NCI-H1092 (cell line): ENCODE measurements at regions not wholly inside any gene's neighbourhood (a gene's known extent, or its start where the extent isn't known, plus 50 kb on each side); places are given as distances from the start of the nearest gene placed in this dataset.
A peak's percentile ranks its signal among the peaks of the same experiment; 100 is the strongest.
"Not testable (repeated sequence)": the region's sequence is repeated elsewhere in the genome, so short reads cannot be mapped to it uniquely, and the experiment has no call there.

Source experiments
- DNase-seq: peaks from one replicate; lab custom pipeline; 2025; lab: John Stamatoyannopoulos, UW

DNA sequence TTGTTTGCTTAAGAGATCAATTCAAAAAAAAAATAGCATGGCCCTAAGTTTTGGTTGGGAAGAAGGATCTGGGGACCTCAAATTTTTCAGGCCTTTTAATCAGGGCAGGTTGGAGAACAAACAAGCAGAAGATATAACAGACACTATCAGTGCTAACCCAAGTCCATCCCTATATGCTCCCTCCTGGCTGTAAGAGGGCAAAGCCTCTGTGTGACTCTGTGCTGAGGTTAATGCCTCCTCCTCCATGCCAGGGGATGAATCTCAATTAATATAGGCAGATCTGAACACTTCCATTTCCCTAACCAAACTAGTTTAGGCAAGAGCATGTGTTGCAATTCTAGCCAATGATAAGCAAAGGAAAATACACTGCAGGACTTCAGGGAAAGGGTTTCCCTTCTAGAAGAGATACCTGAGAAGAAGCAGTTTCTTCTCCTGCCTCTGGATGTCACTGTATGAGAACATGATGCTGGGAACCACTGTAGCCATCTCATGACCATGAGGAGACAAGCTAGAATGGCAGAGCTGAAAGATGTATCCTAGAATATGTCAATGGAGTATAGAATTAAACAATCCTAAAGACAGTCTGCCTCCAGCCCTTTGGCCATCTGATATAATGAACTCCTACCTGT is 76.0 kb downstream of the CHD9NB start:
- no peak for DNase-seq

DNA sequence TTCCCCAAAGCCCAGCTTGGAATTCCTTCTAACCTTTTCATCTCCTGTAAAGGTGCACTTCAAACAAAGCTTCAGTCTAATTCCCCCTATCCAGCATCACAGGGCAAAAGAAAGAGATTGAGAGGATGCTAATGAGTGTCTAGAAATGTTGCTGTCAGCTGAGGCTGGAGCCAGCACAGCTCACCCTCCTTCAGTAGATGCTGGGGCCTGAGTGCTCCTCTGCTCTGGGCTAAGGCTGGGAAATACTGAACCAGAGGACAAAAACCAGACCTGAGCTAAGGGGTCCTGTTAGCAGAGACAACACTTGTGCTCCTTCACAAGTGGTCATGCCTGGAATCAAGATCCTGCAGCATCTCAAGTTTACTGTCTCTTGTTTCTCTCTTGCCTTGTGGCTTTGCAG is 85.0 kb downstream of the CHD9NB start:
- no peak for DNase-seq

DNA sequence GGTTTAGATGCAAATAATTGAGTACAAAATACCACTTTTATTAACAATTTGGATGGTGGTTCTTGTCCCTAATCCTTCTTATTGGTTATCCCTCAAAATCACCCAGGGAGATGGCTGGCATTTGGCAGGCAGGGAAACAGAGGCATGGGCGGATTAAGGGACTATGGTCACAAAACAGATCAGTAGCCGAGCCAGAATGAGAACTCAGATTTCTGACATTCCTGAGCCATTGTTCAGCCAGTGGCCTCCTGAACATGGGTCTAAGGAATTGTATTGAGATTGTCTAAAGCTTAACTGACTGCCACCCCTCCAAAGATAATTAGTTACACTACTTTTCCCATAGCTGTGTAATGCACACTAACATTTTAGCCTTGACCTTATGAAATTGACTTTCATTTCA is 88.4 kb downstream of the CHD9NB start:
- DNase-seq, result no peak

DNA sequence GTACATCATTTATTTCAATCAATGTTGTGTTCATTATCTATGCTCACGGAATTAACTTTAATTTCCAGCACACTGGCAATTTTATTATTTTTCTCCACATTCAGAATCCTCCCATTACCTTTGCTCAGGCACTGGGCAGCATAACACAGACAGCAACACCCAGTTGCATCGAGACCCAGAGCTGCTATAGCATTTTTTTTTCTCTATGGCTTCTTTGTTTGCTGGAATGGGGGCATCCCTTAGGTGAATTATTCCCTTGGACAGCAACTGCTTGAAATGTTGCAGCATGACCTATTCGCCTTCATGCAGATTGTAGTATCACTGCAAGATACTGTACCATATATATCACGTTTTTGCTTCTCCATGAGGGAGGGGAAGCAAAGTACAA is 88.8 kb downstream of the CHD9NB start:
- DNase-seq, result no peak

DNA sequence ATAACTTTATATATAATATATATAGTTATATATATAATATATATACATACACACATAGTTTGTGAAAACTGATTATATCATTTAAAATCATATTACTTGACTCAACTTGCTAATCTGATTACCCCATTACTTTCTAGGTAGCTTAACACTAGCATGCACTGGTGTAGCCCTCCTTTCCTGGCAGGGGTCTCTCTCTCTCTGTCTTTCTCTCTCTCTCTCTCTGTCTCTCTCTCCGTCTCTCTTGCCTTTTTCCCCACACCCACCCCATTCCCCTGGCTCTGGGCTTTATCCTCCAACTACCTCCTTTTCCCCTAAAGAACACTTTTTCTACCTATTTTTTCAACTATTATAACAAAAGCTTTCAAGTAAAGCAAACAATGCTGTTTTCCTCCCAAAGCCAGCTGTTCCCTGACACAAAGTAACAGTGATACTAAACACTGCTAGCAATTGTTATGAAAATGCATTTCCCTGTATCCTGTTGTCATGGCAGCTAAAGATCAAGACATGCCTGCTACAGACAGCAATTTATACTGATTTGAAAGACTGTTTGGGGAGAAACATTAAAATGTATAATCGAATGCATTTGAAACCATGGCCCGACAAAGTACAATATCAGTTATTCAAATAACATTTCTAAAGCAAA is 89.4 kb downstream of the CHD9NB start:
- no peak for DNase-seq

DNA sequence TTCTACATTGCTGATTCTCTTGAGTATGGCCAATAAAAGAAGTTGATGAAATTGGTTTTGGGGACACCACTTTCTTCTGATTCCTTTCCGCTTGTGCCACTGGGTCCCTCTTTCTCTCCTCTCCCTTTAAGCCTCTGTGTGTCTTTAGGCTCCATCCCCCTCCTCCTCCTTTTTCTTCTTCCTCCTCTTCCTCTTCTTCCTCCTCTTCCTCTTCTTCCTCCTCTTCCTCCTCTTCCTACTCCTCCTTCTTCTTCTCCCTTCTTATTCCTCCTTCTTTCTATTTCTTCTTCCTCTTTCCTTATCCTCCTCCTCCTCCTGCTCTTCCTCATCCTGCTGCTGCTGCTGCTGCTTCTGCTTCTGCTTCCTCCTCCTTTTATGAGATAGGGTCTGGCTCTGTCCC is 93.7 kb downstream of the CHD9NB start:
- DNase-seq, result no peak

DNA sequence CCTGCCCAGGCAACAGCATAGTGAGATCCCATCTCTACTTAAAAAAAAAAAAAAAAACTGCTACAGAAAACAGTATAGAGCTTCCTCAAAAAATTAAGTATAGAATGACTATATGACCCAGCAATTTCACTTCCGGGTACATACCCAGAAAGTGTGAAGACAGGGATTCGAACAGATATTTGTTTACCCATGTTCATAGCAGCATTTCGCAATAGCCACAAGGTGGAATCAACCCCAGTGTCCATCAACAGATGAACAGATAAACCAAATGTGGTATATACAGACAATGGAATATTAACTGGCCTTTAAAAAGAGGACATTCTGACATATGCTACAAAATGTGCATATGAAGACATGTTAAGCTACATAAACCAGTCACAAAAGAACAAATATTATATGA is 95.5 kb downstream of the CHD9NB start:
- no peak for DNase-seq

DNA sequence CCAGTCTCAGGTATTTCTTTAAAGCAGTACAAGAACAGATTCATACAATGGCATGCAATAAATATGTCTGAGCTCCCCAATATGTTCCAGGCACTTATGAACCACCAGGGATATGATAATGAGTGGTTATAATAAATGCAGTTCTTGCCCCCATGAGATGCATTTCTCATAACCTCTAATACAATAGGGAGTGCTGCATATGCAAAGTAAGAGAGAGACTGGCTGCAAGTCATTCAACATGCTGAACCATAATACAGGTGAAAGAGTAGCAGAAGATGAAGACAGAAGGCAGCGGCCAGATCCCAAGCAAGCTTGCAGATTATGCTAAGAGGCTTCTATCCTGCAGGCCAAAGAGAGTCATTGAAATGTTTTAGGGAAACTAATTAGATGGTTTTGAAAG is 96.7 kb downstream of the CHD9NB start:
- DNase-seq, result no peak

DNA sequence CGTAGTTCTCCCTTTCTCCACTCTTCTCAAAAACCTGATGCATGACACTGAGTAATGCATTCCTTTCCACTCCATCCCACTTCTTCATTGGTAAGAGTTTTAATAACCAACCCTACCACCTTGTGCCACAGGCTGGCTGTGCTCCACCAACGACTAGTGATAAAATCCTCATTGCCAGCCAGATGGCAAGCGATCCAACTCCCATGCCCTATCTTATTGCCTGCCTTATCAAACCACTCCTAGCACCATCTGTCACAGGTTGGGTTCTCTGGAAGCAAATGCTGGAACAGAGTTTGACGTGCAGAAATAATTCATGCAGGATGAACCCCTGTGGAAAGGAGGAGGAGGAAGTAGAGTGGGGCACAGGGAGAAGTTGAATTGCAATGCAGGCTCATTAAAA is 99.5 kb downstream of the CHD9NB start:
- no peak for DNase-seq

DNA sequence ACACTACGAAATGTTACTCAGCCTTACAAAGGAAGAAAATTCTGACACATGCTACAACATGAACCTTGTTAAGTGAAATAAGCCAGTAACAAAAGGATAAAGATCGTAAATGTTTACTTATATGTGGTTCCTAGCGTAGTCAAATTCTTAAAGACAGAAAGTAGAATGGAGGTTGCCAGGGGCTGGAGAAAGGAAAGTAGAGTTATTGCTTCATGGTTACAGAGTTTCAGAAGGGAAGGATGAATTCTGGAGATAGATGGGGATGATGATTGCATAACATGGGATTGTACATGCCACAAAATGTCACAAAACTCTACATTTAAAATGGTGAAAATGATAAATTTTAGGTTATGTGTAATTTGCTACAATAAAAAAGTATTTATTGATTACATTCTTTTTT is 103.8 kb downstream of the CHD9NB start:
- no peak for DNase-seq

DNA sequence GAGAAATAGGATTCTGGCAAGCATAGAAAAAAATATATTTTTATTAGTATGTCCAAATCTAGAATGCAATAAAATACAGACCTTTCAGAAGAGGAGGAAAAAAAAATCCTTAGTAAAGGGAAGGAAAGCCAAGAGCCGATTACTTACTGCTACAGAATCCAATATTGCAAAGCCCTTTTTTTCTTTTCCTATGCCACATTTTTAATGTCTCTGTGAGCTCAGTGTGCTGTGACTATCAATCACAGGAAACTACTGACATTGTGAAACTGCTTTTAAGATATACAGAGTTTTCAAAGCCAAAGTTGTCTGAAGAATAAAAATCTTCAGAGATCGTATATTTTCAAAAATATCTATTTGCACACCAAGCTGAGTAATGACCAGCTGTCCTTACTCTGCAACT is 120.4 kb downstream of the CHD9NB start:
- no peak for DNase-seq

DNA sequence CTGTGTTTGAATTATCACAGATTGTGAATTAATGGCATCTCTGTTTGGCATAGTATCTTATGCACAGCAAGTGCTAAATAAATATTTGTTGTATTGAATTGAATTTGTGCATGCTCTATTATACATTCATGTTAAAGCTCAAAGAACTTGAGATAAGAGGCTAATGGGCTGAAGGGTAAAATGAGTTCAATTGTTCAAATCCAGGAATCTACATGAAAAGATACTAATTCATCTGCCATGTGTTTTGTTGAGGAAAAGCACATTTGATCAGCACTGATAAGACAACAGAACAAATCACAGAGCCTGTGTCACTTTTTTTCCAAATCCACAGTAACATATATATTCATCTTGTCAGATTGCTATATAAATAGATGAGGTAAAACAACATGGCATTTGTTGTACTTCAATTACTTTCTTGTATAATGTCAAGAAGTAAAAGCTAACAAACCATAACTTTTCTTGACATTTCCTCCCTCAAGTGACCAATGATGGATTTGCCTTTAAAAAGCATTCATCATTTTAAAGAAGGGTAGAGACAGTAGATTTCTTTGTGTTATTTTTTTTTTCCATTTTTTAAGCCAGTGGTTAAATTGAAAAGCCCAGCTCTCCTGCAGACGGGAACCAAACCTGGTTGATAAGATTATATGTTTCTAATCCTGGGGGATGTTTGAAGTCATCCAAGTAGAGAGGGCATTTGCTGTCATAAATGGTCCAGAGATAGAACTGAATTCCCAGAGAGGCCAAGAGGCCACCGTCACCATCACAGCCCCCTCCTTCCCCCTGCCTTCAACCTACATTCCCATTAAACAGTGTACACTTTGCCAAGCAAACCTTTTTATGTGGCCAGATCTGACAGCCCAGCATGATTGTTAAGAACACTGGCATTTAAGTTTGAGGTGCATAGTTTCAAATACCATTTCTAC is 123.0 kb downstream of the CHD9NB start:
- peak; percentile 6 for DNase-seq

DNA sequence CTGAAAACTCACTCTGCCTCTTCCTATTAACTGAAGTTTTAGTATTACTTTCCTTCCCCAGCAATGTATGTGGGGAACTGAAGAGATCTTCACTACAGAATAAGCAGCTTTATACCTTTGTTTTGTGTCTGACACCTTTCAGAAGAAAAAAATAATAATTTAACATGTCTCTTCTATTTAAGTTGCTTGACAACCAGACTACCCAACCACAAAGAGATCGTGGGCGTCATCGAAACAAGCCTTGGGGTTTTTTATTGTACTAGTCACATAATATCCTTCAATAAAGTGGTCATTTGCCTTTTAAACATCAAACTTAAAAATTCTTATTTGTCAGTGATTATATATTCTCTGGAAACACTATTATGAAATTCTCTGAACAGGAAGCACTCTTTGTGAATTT is 123.7 kb downstream of the CHD9NB start:
- no peak for DNase-seq

DNA sequence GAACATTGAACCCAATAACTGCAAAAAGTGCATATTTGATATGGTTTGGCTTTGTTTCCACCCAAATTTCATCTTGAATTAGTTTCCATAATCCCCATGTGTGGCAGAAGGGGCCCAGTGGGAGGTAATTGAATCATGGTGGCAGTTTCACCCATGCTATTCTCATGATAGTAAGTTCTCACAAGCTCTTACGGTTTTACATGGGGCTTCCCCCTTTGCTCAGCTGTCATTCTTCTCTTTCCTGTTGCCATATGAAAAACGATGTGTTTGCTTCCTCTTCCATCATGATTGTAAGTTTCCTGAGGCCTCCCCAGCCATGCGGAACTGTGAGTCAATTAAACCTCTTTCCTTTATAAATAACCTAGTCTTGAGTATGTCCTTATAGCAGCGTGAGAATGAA is 127.6 kb downstream of the CHD9NB start:
- no peak for DNase-seq

DNA sequence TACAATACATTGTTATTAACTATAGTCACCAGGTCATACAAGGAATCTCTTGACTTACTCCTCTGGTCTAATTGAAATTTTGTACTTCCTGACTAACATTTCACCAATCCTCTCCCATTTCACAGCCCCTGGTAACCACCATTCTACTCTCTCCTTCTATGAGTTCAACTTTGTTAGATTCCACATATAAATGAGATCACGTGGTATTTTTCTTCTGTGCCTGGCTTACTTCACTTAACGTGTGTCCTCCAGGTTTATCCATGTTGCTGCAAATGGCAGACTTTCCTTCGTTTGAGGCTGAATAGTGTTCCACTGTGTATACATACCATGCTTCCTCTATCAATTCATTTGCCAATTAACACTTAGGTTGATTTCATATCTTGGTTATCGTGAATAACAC is 128.5 kb downstream of the CHD9NB start:
- no peak for DNase-seq

DNA sequence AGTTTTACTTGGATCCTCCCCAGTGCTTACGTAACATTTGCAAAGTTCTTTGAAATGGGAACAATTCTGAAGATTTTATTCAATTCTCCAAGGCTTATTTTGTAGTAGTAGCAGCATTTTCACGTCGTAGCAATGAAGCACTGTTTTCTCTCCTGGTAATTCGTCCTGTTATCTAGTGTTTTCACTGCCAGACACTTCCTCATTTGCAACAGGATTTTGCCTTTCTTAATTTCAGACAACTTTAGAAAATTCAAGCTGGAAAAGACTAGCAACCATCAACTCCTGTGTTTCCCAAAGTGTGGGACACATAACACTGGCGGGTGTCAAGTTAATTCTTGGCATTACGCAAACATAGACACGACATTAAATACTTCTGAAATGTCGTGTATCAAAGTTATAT is 131.6 kb downstream of the CHD9NB start:
- DNase-seq, result no peak

DNA sequence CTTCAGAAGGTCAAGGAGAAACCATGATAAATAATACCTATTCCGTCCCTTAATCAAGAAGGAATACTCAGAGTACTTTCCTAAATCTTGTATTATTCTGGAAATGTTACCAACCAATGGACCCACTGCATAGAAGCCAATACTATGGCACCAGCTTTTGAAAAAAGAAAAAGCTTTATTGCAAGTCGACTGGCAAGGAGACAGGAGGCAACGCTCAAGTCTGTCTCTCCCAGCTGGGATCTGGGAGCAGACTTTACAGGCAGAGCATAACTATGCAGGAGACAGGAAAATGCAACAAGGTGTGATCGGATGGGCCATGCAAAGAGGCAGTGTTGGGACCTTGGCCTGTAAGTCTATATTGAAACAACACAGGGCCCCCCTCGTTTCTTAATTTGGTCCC is 132.4 kb downstream of the CHD9NB start:
- no peak for DNase-seq

DNA sequence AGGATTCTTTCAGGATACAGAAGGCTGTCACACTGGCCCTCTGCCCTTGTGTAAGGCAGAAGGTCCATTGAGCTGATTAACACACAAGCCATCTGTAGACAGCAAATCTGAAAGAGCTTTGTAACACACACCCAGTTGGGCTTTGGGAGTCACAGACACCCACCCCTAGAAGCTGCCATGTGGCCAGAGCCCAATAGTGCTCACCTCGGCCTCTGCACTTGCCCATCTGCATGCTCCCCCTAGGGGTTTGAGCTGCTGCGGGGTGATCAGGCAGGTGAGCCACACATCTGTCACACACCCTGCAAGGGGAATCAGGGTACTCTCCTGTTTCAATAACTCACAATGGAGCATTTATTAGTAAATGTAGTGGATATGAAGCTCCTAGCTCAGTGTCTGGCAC is 138.3 kb downstream of the CHD9NB start:
- no peak for DNase-seq

DNA sequence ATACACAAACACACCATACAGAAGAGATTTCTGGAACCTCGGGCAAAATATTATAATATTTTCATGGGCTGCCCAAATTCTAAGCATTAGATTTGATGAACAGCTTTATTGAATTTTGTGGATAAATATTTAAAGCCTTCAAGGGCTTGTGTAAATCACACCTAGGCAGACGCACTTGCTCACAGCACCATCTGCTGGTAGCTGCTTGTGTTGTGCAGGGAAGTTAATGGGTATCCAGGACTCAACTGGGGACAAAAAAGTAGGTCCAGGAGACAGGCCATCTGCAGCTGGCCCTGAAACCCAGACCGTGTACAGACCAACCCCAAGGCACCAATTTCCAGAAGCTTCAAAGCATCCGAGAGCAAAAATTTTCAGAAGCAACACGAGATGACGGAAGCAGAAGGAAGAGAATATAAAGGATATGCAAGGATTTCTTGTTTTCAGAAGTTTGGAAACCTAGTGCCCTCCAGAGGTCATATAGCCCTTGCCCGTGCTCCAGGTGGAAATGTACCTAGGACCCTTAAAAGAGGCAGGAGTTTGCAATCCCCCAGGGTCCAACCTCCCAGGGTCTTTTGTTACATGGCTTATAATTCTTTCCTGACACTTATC is 140.0 kb downstream of the CHD9NB start:
- DNase-seq, result peak; percentile 61

DNA sequence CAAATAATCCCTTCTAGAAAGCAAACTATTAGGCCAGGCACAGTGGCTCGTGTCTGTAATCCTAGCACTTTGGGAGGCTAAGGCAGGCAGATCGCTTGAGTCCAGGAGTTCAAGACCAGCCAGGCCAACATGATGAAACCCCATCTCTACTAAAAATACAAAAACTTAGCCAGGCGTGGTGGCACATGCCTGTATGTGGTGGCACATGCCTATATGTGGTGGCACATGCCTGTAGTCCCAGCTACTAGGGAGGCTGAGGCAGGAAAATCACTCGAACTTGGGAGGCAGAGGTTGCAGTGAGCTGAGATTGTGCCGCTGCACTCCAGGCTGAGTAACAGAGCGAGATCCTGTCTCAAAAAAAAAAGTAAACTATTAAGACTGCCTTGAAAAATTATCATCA is 144.6 kb downstream of the CHD9NB start:
- not testable (repeated sequence) for DNase-seq

DNA sequence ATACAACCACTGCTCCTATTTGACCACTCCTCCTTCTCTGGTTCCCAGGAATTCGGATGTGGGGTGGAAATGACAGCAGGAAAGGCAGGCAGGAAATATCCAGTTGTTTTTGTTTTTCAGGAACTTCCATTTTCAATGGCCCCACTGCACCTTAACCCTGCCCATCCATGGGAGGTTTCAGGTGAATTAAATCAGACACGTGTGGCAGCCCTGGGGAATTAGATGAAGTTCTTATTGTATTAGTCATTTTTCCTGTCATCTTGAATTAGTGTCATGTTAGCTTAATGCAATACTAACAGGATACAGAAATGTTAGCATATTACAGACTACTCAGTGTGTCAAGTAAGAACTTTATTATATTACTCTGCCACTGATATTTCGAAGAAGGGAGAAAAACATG is 146.4 kb downstream of the CHD9NB start:
- no peak for DNase-seq

DNA sequence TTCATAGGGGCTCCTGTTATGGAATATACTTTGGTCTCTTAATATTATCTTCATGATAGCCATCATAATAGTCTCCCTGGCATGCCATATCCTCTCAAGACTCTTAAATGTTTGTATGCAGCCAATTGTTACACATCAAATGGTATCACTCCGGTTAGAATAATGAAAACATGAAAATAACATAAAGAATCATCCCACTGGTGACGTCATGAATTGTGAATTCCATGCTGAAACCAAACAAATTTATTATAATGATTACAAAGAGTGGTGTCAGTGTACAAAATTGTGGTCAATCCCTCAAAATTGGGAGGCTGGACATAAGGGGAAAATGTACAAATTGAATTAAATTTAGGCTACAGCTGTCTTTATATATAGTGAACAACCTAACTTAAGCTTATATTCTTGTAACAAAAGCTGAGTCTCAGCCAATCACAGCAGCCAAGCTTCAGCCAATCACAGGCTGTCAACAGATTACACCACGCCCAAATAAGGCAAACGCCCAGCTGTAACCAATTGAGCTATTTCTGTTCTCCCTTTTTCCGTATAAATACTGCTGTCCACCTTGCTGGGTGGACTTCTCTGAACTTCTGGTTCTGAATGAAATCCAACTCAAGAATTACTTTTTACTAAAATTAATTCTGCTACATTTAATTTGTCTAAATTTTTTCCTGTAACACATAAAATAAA is 156.1 kb downstream of the CHD9NB start:
- no peak for DNase-seq
